DMS79 treated with DMSO at 0.1 percent for 48 hours (cell line): ENCODE measurements at regions not wholly inside any gene's neighbourhood (a gene's known extent, or its start where the extent isn't known, plus 50 kb on each side); places are given as distances from the start of the nearest gene placed in this dataset.
"Not testable (repeated sequence)": the region's sequence is repeated elsewhere in the genome, so short reads cannot be mapped to it uniquely, and the experiment has no call there.

ENCODE experiments used
- DNase-seq: peaks from one replicate; lab custom pipeline; 2025; lab: John Stamatoyannopoulos, UW

DNA sequence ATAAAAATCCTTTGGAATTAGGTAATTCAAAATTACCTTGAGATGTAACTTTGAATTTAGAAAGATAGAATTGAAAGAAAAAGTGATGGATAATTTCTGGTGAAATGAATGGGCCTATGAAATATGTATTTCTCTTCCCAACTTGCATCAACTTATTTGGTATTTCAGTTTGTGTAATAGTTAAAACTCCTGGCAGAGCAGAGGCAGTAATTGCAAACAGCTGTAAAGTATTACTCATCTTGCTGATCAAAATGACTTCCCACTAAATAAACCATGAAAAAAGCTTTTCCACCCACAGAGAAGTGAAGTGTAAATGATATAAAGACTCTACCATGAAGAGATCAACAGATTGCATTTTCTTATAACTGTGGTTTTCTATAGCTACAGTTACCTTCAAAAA lies 201.0 kb downstream of the POTED start:
- DNase-seq, result not testable (repeated sequence)

DNA sequence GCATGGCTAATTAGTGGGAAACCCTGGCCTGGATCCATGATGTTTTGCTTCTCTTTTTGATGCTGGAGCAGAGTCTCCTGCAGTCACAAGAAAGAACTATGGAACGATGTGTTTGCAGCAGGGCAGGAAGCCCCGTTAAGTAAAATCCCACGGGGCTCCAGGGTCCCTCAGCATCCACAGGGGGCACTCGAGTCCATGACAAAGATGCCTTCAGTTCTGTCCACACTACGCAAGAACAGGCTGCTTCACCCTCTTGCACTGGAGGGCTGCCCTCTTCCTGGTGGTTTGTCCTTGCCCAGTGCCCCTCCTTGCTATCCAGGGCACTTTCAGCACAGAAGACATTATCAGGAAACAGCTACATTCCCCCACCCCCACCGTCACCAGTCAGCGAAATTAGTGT lies 196.9 kb downstream of the POTED start:
- not testable (repeated sequence) for DNase-seq

DNA sequence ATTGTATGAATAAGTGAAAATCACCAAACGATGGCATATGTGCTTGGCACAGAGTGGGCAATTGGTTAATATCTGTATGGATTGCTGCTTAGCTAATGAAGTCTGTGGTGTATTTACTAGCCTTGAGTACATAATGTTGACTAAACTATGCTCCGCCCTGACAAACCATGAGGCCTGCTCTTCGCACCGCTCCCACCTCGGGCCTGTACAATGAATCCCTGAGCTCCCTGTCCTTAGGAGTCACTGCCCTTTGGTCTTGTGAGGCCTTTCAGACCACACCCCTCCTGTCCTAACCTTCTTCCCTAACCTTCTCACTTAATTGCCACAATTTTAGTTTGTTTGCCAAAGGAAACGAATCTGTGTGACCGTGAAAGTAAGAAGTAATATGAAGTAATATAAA lies 193.2 kb downstream of the POTED start:
- not testable (repeated sequence) for DNase-seq
